Esophagus muscularis mucosa (tissue), 4 donors: ENCODE measurements at regions not wholly inside any gene's neighbourhood (a gene's known extent, or its start where the extent isn't known, plus 50 kb on each side); places are given as distances from the start of the nearest gene placed in this dataset.

Experiments
- EP300 ChIP-seq: sonication (generic); formaldehyde crosslinking; IDR thresholded peaks from one replicate; pipeline ENCODE4 v1.6.1; 2017; ENCODE audit warnings: antibody characterized with exemption
- POLR2A ChIP-seq: fragments of 450-650 bp; IDR thresholded peaks from one replicate; pipeline ENCODE4 v1.6.1; 2017; ENCODE audit warnings: antibody characterized with exemption, moderate library complexity, mild to moderate bottlenecking, low read depth
- TF ChIP-seq, protein P1 (sequence below), 3 experiments: fragments of 200-600 bp in 2 of 3; fragments of 450-650 bp in 1 of 3; sonication (generic) in 2 of 3; IDR thresholded peaks; one replicate each; pipeline ENCODE4 v1.5.1; 2017 to 2019; ENCODE audit warnings: antibody characterized with exemption in 3 of 3, mild to moderate bottlenecking in 2 of 3, moderate library complexity in 1 of 3

DNA sequence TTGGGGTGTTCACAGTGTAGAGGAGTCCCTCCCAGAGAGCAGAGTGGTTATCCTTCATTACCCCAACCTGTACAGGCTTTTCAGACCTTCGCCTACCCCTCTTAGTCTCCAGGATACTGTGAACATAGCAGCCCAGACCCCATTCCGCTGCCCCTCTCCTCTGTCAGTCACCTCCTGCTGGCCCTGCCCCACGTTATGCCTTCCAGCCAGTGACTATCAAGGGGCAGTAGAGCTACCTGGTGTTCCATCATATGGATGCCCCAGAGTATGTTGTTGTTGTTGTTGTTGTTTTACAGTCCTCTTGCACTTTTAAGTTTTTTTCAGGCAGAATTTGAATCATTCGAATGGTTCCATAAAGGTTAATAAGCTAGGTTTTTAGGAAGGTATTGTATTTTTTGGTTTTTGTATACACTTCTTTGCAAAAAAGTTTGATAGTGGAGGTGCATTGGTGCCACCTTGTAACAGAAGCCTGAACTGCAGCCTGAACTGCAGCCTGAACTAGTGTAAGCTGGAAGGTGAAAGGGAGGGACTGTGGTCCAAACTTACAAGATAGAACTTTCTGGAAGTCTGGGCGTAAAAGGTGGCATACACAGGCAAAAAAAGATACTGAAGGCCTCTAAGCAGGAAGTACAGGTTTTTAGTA is 101.4 kb upstream of the RAB40AL start:
- TF ChIP-seq, protein P1, sequence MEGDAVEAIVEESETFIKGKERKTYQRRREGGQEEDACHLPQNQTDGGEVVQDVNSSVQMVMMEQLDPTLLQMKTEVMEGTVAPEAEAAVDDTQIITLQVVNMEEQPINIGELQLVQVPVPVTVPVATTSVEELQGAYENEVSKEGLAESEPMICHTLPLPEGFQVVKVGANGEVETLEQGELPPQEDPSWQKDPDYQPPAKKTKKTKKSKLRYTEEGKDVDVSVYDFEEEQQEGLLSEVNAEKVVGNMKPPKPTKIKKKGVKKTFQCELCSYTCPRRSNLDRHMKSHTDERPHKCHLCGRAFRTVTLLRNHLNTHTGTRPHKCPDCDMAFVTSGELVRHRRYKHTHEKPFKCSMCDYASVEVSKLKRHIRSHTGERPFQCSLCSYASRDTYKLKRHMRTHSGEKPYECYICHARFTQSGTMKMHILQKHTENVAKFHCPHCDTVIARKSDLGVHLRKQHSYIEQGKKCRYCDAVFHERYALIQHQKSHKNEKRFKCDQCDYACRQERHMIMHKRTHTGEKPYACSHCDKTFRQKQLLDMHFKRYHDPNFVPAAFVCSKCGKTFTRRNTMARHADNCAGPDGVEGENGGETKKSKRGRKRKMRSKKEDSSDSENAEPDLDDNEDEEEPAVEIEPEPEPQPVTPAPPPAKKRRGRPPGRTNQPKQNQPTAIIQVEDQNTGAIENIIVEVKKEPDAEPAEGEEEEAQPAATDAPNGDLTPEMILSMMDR (IDR thresholded peaks at IDR 0.05), result peak; percentile 16 to 37 (median 27)
- TF ChIP-seq POLR2A, result no peak
- TF ChIP-seq EP300, result no peak
